Mesenchymal stem cell (in vitro differentiated cells and primary cell): ENCODE measurements at regions not wholly inside any gene's neighbourhood (a gene's known extent, or its start where the extent isn't known, plus 50 kb on each side); places are given as distances from the start of the nearest gene placed in this dataset.

Experiments
- DNase-seq: peaks from one replicate; pipeline ENCODE4 v3.0.0-alpha.2; 2013
- H2AFZ ChIP-seq: one replicate; pipeline ENCODE4 v1.6.1; 2013; ENCODE audit warnings: low read depth, mild to moderate bottlenecking, control low read depth, inconsistent platforms, low read length, moderate library complexity
- H2AK5ac ChIP-seq: 2 replicates; pipeline ENCODE4 v1.6.1; 2013; ENCODE audit warnings: low read length, moderate library complexity, mild to moderate bottlenecking, inconsistent platforms; ENCODE audit not compliant: severe bottlenecking
- H2BK120ac ChIP-seq: one replicate; pipeline ENCODE4 v1.6.1; 2013; ENCODE audit warnings: low read depth, mild to moderate bottlenecking, inconsistent platforms, low read length, moderate library complexity
- H2BK12ac ChIP-seq, 2 experiments: one replicate each; pipeline ENCODE4 v1.6.1; 2013; ENCODE audit warnings: inconsistent platforms in 2 of 2, low read length in 2 of 2, mild to moderate bottlenecking in 2 of 2, moderate library complexity in 2 of 2, control low read depth in 1 of 2
- H2BK15ac ChIP-seq: one replicate; pipeline ENCODE4 v1.6.1; 2013; ENCODE audit warnings: mild to moderate bottlenecking, low read depth, inconsistent platforms; ENCODE audit not compliant: poor library complexity, severe bottlenecking
- H2BK5ac ChIP-seq: 2 replicates; pipeline ENCODE4 v1.6.1; 2013; ENCODE audit warnings: low read depth, mild to moderate bottlenecking, low read length, control low read depth, inconsistent platforms; ENCODE audit not compliant: poor library complexity, severe bottlenecking
- H3K14ac ChIP-seq, 2 experiments: one replicate each; pipeline ENCODE4 v1.6.1; 2013; ENCODE audit warnings: inconsistent platforms in 2 of 2, low read length in 2 of 2, control low read depth in 1 of 2, mild to moderate bottlenecking in 1 of 2, moderate library complexity in 1 of 2
- H3K18ac ChIP-seq, 2 experiments: one replicate each; pipeline ENCODE4 v1.6.1; 2013; ENCODE audit warnings: inconsistent platforms in 2 of 2, low read length in 2 of 2, control low read depth in 1 of 2, low read depth in 1 of 2, mild to moderate bottlenecking in 1 of 2
- H3K23ac ChIP-seq, 2 experiments: one replicate each; pipeline ENCODE4 v1.6.1; 2013; ENCODE audit warnings: inconsistent platforms in 2 of 2, low read length in 2 of 2, mild to moderate bottlenecking in 2 of 2, moderate library complexity in 2 of 2, control low read depth in 1 of 2
- H3K27ac ChIP-seq: 2 replicates; pipeline ENCODE4 v1.5.1; 2013; ENCODE audit warnings: mild to moderate bottlenecking, moderate library complexity, low read length, control low read depth, inconsistent platforms; ENCODE audit not compliant: poor library complexity, severe bottlenecking
- H3K27me3 ChIP-seq, 2 experiments: 2 replicates each; pipeline versions ENCODE4 v1.6.1 to v1.7.0; 2013; ENCODE audit warnings: low read length in 2 of 2, mild to moderate bottlenecking in 2 of 2, moderate library complexity in 2 of 2, control low read depth in 1 of 2, inconsistent platforms in 1 of 2; ENCODE audit not compliant: control insufficient read depth in 1 of 2, insufficient read depth in 1 of 2
- H3K36me3 ChIP-seq, 2 experiments: 2 replicates each; pipeline versions ENCODE4 v1.6.1 to v1.7.0; 2013; ENCODE audit warnings: low read length in 2 of 2, control low read depth in 1 of 2, inconsistent platforms in 1 of 2, low read depth in 1 of 2, mild to moderate bottlenecking in 1 of 2; ENCODE audit not compliant: insufficient read depth in 2 of 2, control insufficient read depth in 1 of 2
- H3K4ac ChIP-seq, 2 experiments: one replicate each; pipeline ENCODE4 v1.6.1; 2013; ENCODE audit warnings: inconsistent platforms in 2 of 2, low read length in 2 of 2, mild to moderate bottlenecking in 2 of 2, moderate library complexity in 2 of 2, control low read depth in 1 of 2, low read depth in 1 of 2
- H3K4me1 ChIP-seq: 2 replicates; pipeline ENCODE4 v1.6.1; 2013; ENCODE audit warnings: low read depth, low read length, control low read depth; ENCODE audit not compliant: control insufficient read depth, insufficient read depth
- H3K4me2 ChIP-seq: 2 replicates; pipeline ENCODE4 v1.6.1; 2013; ENCODE audit warnings: low read length, mild to moderate bottlenecking, inconsistent platforms; ENCODE audit not compliant: poor library complexity, severe bottlenecking
- H3K4me3 ChIP-seq, 2 experiments: 2 replicates each; pipeline versions ENCODE4 v1.5.1 to v1.7.0; 2013; ENCODE audit warnings: low read length in 2 of 2, mild to moderate bottlenecking in 2 of 2, control low read depth in 1 of 2, low read depth in 1 of 2; ENCODE audit not compliant: insufficient read depth in 1 of 2
- H3K79me1 ChIP-seq: replicated peaks from 2 replicates; pipeline ENCODE4 v1.6.1; 2013; ENCODE audit warnings: mild to moderate bottlenecking, control low read depth, low read length, inconsistent platforms; ENCODE audit not compliant: poor library complexity, severe bottlenecking
- H3K9ac ChIP-seq: 2 replicates; pipeline ENCODE4 v1.7.0; 2013; ENCODE audit warnings: mild to moderate bottlenecking, low read length, moderate library complexity
- H3K9me3 ChIP-seq: 2 replicates; pipeline ENCODE4 v1.7.0; 2013; ENCODE audit warnings: mild to moderate bottlenecking, low read length; ENCODE audit not compliant: control insufficient read depth
- H4K8ac ChIP-seq: one replicate; pipeline ENCODE4 v1.6.1; 2013; ENCODE audit warnings: inconsistent platforms, mild to moderate bottlenecking, low read length, moderate library complexity
- H4K91ac ChIP-seq: one replicate; pipeline ENCODE4 v1.6.1; 2013; ENCODE audit warnings: mild to moderate bottlenecking, low read length, inconsistent platforms
- WGBS: methylation state at CpG from one replicate; pipeline ENCODE4 v1.1.7; 2013; ENCODE audit warnings: mixed read lengths; 5-methylcytosine and 5-hydroxymethylcytosine counted together

- Histone ChIP-seq H3K4me2 (no peak overlapping the region), H2AK5ac (peak overlapping the region; percentile 50), H2AFZ (no peak overlapping the region), H3K4me3 (no peak overlapping the region), H3K79me1 (peaks cover 1% of the 10 kb centered on the region), H3K14ac (peak overlapping the region in 1 of 2 experiments; percentile 5), H2BK12ac (peak overlapping the region; percentile 92), H3K9me3 (no peaks in the 10 kb centered on the region), H3K23ac (peak overlapping the region in 1 of 2 experiments; percentile 46), H3K4ac (peak overlapping the region in 1 of 2 experiments; percentile 57), H4K91ac (peak overlapping the region; percentile 12), H2BK120ac (no peak overlapping the region), H2BK5ac (no peak overlapping the region), H3K18ac (peak overlapping the region in 1 of 2 experiments; percentile 34), H3K4me1 (peaks cover 5% of the 10 kb centered on the region), H2BK15ac (no peak overlapping the region), H3K27ac (peak overlapping the region; percentile 75), H4K8ac (no peak overlapping the region), H3K9ac (peak overlapping the region; percentile 82), H3K27me3 (no peaks in the 10 kb centered on the region), H3K36me3 (no peaks in the 10 kb centered on the region)
- DNase-seq: no peak
- WGBS: 65% methylated on average over 5 of the region's 6 CpGs
Observed at GRCh38 chr12:75720812-75721641, 209.6 kb upstream of the KRR1 start.

- no peak overlapping the region for H2BK15ac ChIP-seq
- no peaks in the 10 kb centered on the region for H3K27me3 ChIP-seq
- H3K4me3 ChIP-seq: no peak overlapping the region
- no peak overlapping the region for H4K91ac ChIP-seq
- H2AK5ac ChIP-seq: no peak overlapping the region
- H3K14ac ChIP-seq: no peak overlapping the region
- no peaks in the 10 kb centered on the region for H3K9me3 ChIP-seq
- no peak for DNase-seq
- H3K4me2 ChIP-seq: no peak overlapping the region
- no peak overlapping the region for H2BK120ac ChIP-seq
- H3K36me3 ChIP-seq: no peaks in the 10 kb centered on the region
- no peak overlapping the region for H4K8ac ChIP-seq
- no peak overlapping the region for H2BK5ac ChIP-seq
- H3K79me1 ChIP-seq: no peaks in the 10 kb centered on the region
- H3K9ac ChIP-seq: no peak overlapping the region
- no peak overlapping the region for H3K23ac ChIP-seq
- no peak overlapping the region for H3K27ac ChIP-seq
- H3K4ac ChIP-seq: no peak overlapping the region
- no peak overlapping the region for H2AFZ ChIP-seq
- no peak overlapping the region for H2BK12ac ChIP-seq
- H3K4me1 ChIP-seq: peaks cover 7% of the 10 kb centered on the region
- no peak overlapping the region for H3K18ac ChIP-seq
Observed at GRCh38 chr12:75717902-75718301, 206.5 kb upstream of the KRR1 start.

- Histone ChIP-seq H4K91ac (no peak overlapping the region), H2BK15ac (no peak overlapping the region), H3K4ac (no peak overlapping the region), H2AK5ac (no peak overlapping the region), H3K27ac (no peak overlapping the region), H2BK12ac (peak overlapping the region in 1 of 2 experiments; percentile 92), H3K9me3 (no peaks in the 10 kb centered on the region), H2AFZ (no peak overlapping the region), H3K36me3 (no peaks in the 10 kb centered on the region), H3K18ac (no peak overlapping the region), H3K4me1 (peaks cover 8% of the 10 kb centered on the region), H3K9ac (no peak overlapping the region), H2BK5ac (no peak overlapping the region), H3K27me3 (no peaks in the 10 kb centered on the region), H3K23ac (no peak overlapping the region), H3K79me1 (no peaks in the 10 kb centered on the region), H3K14ac (no peak overlapping the region), H2BK120ac (no peak overlapping the region), H3K4me3 (no peak overlapping the region), H4K8ac (no peak overlapping the region), H3K4me2 (no peak overlapping the region)
- no peak for DNase-seq
- 91% methylated on average over 4 of the region's 5 CpGs for WGBS
Observed at GRCh38 chr12:75716291-75717025, 205.0 kb upstream of the KRR1 start.

GRCh38 chr12:75715682-75716081 lies 204.3 kb upstream of the KRR1 start:
- no peak for DNase-seq
- Histone ChIP-seq H2BK120ac (no peak overlapping the region), H3K4me3 (no peak overlapping the region), H3K14ac (no peak overlapping the region), H3K23ac (no peak overlapping the region), H3K27ac (no peak overlapping the region), H3K4me2 (no peak overlapping the region), H3K9ac (no peak overlapping the region), H3K4me1 (peaks cover 6% of the 10 kb centered on the region), H3K27me3 (no peaks in the 10 kb centered on the region), H3K4ac (no peak overlapping the region), H3K9me3 (no peaks in the 10 kb centered on the region), H3K18ac (no peak overlapping the region), H2AK5ac (no peak overlapping the region), H3K79me1 (no peaks in the 10 kb centered on the region), H2AFZ (no peak overlapping the region), H2BK5ac (no peak overlapping the region), H4K8ac (no peak overlapping the region), H2BK15ac (no peak overlapping the region), H3K36me3 (no peaks in the 10 kb centered on the region), H4K91ac (no peak overlapping the region), H2BK12ac (no peak overlapping the region)
- 98% methylated on average over 6 of the region's 6 CpGs for WGBS
